OCI-LY7 (cell line): ENCODE measurements at regions not wholly inside any gene's neighbourhood (a gene's known extent, or its start where the extent isn't known, plus 50 kb on each side); places are given as distances from the start of the nearest gene placed in this dataset.

ENCODE experiments used
- BruUV-seq: library from RNA; stranded (reverse); fragments of 400-500 nt; replicated peaks from 2 replicates; lab custom pipeline; 2021; lab: Mats Ljungman, UMichigan
- CTCF ChIA-PET: fragments of 300-600 bp; sonication (Branson Sonifier 250); formaldehyde crosslinking; loops from one replicate; lab custom pipeline; 2022; ENCODE audit warnings: antibody characterized with exemption; ENCODE audit not compliant: unreplicated experiment; lab: Charles Lee
- POLR2A ChIA-PET: fragments of 300-600 bp; sonication (Branson Sonifier 250); formaldehyde crosslinking; loops from one replicate; lab custom pipeline; 2022; ENCODE audit warnings: antibody characterized with exemption; lab: Charles Lee
- DNase-seq: peaks from one replicate; pipeline ENCODE4 v3.0.0-alpha.2; 2015; ENCODE audit warnings: low spot score
- H2AFZ ChIP-seq: fragments of 200-600 bp; sonication (generic), shearing (Covaris generic); 2 replicates; pipeline ENCODE4 v1.6.1; 2014; ENCODE audit warnings: mild to moderate bottlenecking, antibody characterized with exemption, low read length, moderate library complexity
- H3K27ac ChIP-seq: fragments of 200-600 bp; sonication (generic); 2 replicates; pipeline ENCODE4 v1.5.1; 2014; ENCODE audit warnings: mixed run types, low read depth, mild to moderate bottlenecking, moderate library complexity, low read length, inconsistent platforms; ENCODE audit not compliant: poor library complexity, severe bottlenecking
- H3K36me3 ChIP-seq: fragments of 200-600 bp; sonication (generic); 2 replicates; pipeline ENCODE4 v1.6.1; 2014; ENCODE audit warnings: mild to moderate bottlenecking, antibody characterized with exemption, low read length, moderate library complexity, mixed read lengths; ENCODE audit not compliant: insufficient read depth
- H3K4me1 ChIP-seq: fragments of 200-600 bp; sonication (generic); 2 replicates; pipeline ENCODE4 v1.5.1; 2014; ENCODE audit warnings: mild to moderate bottlenecking, low read length; ENCODE audit not compliant: insufficient read depth, poor library complexity, severe bottlenecking
- H3K4me2 ChIP-seq: fragments of 200-600 bp; sonication (generic); 2 replicates; pipeline ENCODE4 v1.6.1; 2014; ENCODE audit warnings: mild to moderate bottlenecking, low read length
- H3K4me3 ChIP-seq: fragments of 200-600 bp; sonication (generic); 2 replicates; pipeline ENCODE4 v1.5.1; 2014; ENCODE audit warnings: mild to moderate bottlenecking, low read depth, low read length; ENCODE audit not compliant: poor library complexity, severe bottlenecking
- H3K79me2 ChIP-seq: fragments of 200-600 bp; sonication (generic); 2 replicates; pipeline ENCODE4 v1.6.1; 2016; ENCODE audit warnings: low read depth, mild to moderate bottlenecking, low read length, moderate library complexity, mixed read lengths; ENCODE audit not compliant: insufficient read depth
- H3K9me2 ChIP-seq: fragments of 200-600 bp; sonication (generic); 2 replicates; pipeline ENCODE4 v1.6.1; 2016; ENCODE audit warnings: mild to moderate bottlenecking, low read length, mixed read lengths; ENCODE audit not compliant: insufficient read depth
- H3K9me3 ChIP-seq: fragments of 200-600 bp; sonication (generic); 2 replicates; pipeline ENCODE4 v1.6.1; 2014; ENCODE audit warnings: mild to moderate bottlenecking, mixed run types, low read length, mixed read lengths
- H4K20me1 ChIP-seq: fragments of 200-600 bp; sonication (generic); 2 replicates; pipeline ENCODE4 v1.6.1; 2014; ENCODE audit warnings: mild to moderate bottlenecking, antibody characterized with exemption, low read length, moderate library complexity, mixed read lengths; ENCODE audit not compliant: insufficient read depth
- CTCF ChIP-seq: fragments of 200-600 bp; sonication (generic); conservative IDR thresholded peaks from 2 replicates; pipeline ENCODE4 v1.5.1; 2014; ENCODE audit warnings: mild to moderate bottlenecking, antibody characterized with exemption, low read length, moderate library complexity, mixed read lengths
- EZH2phosphoT487 ChIP-seq: fragments of 200-600 bp; sonication (generic); IDR thresholded peaks from 2 replicates; pipeline ENCODE4 v1.6.1; 2018; ENCODE audit warnings: low read depth, borderline replicate concordance, mild to moderate bottlenecking, mixed run types, antibody characterized with exemption, low read length, moderate library complexity, mixed read lengths
- intact Hi-C: fragments of 100-400 bp; cut with micrococcal nuclease; formaldehyde crosslinking; loops from one replicate; pipeline ENCODE4 v1.10.0; 2022; ENCODE audit not compliant: unreplicated experiment

DNA sequence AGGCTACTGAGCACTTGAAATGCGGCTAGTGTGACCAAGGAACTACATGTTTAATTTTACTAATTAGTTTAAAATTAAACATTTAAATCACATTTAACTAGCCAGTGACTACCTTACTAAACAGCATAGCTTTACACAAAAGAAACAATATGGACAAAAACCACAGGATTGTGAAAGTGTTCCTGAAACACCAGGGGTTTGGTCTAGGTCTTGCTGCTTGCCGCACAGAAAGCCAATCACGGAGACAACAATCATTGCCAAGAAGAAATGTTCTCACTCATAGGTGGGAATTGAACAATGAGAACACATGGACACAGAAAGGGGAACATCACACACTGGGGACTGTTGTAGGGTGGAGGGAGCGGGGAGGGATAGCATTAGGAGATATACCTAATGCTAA is 309.5 kb downstream of the C11orf87 start:
- TF ChIP-seq CTCF: no peak
- TF ChIP-seq EZH2phosphoT487: no peak
- Histone ChIP-seq H3K4me1 (no peaks in the 10 kb centered on the region), H3K4me2 (no peak overlapping the region), H3K27ac (no peak overlapping the region), H3K9me3 (no peaks in the 10 kb centered on the region), H3K4me3 (no peak overlapping the region), H3K36me3 (no peaks in the 10 kb centered on the region), H3K9me2 (no peaks in the 10 kb centered on the region), H4K20me1 (no peaks in the 10 kb centered on the region), H3K79me2 (no peaks in the 10 kb centered on the region), H2AFZ (no peak overlapping the region)
- CTCF ChIA-PET: no interaction called here
- intact Hi-C loops: no loop called here
- BruUV-seq: no TSS peak
- POLR2A ChIA-PET: no interaction called here
- no peak for DNase-seq

DNA sequence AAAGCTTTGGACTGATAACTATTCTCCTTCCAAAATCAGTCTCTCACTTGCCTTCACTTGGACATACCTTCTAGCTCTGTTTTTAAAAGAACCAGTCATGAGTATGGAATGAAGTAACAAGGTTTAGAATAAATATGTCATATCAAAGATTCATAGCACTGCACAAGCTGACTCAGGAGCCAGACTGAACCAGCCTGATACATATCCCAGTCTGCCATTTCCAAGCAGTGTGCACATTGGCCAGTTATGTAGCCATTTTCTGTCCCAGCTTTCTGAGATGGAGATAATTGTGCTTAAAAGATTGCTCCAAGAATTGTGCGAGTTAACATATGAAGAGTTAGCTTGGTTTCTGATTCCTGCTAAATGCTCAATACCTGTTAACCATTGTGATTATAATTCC is 311.3 kb downstream of the C11orf87 start:
- no TSS peak for BruUV-seq
- H3K4me2 ChIP-seq: no peak overlapping the region
- H3K9me2 ChIP-seq: no peaks in the 10 kb centered on the region
- H3K4me1 ChIP-seq: no peaks in the 10 kb centered on the region
- no peak overlapping the region for H3K27ac ChIP-seq
- H3K36me3 ChIP-seq: no peaks in the 10 kb centered on the region
- no peaks in the 10 kb centered on the region for H3K9me3 ChIP-seq
- no peak overlapping the region for H3K4me3 ChIP-seq
- H3K79me2 ChIP-seq: no peaks in the 10 kb centered on the region
- no peak for TF ChIP-seq CTCF
- no peak overlapping the region for H2AFZ ChIP-seq
- CTCF ChIA-PET: no interaction called here
- intact Hi-C loops: no loop called here
- H4K20me1 ChIP-seq: no peaks in the 10 kb centered on the region
- POLR2A ChIA-PET: no interaction called here
- DNase-seq: no peak

- Histone ChIP-seq H3K9me2 (no peaks in the 10 kb centered on the region), H3K36me3 (no peaks in the 10 kb centered on the region), H3K4me2 (no peak overlapping the region), H2AFZ (no peak overlapping the region), H3K4me1 (no peaks in the 10 kb centered on the region), H3K4me3 (no peak overlapping the region), H3K27ac (no peak overlapping the region), H3K9me3 (no peaks in the 10 kb centered on the region), H4K20me1 (no peaks in the 10 kb centered on the region), H3K79me2 (no peaks in the 10 kb centered on the region)
- no peak for TF ChIP-seq CTCF
- DNase-seq: no peak
- ChIA-PET CTCF (no interaction called here), POLR2A (no interaction called here)
- BruUV-seq: no TSS peak
- intact Hi-C loops: no loop called here
Observed at GRCh38 chr11:109734566-109734965, 312.6 kb downstream of the C11orf87 start.
